ENCODE measurements at regions not wholly inside any gene's neighbourhood (a gene's known extent, or its start where the extent isn't known, plus 50 kb on each side); places are given as distances from the start of the nearest gene placed in this dataset.

- Histone ChIP-seq H3K9me3 (ENCODE audit: low read length) (no peaks in the 10 kb centered on the region), H3K27ac (ENCODE audit: low read length) (no peak overlapping the region), H2AFZ (ENCODE audit: low read depth, low read length) (no peak overlapping the region), H3K36me3 (ENCODE audit: insufficient read depth, low read length) (no peaks in the 10 kb centered on the region), H3K27me3 (ENCODE audit: insufficient read depth, low read depth, low read length) (no peaks in the 10 kb centered on the region), H3K4me2 (ENCODE audit: low read length) (no peak overlapping the region), H3F3A (ENCODE audit: insufficient read depth, low read length, poor library complexity, severe bottlenecking) (no peaks in the 10 kb centered on the region), H4K20me1 (ENCODE audit: insufficient read depth) (no peaks in the 10 kb centered on the region), H3K4me3 (ENCODE audit: low read length) (no peak overlapping the region), H3K9me2 (ENCODE audit: insufficient read depth, low read length) (no peaks in the 10 kb centered on the region), H3K9ac (ENCODE audit: low read length) (no peak overlapping the region), H3K79me2 (replicated peaks; ENCODE audit: insufficient read depth, low read length) (no peaks in the 10 kb centered on the region)
- TF ChIP-seq REST (IDR thresholded peaks at IDR 0.05; ENCODE audit: borderline replicate concordance) (no peak), SMC3 (conservative IDR thresholded peaks at IDR 0.05; ENCODE audit: poor library complexity) (no peak), EP300 (conservative IDR thresholded peaks at IDR 0.05; ENCODE audit: poor library complexity, severe bottlenecking) (no peak), EZH2 (IDR thresholded peaks at IDR 0.05; ENCODE audit: borderline replicate concordance, insufficient read depth, low read length, poor library complexity, severe bottlenecking) (no peak), RAD21 (conservative IDR thresholded peaks at IDR 0.05) (no peak), TAF1 (IDR thresholded peaks at IDR 0.05; ENCODE audit: low read depth) (no peak), CTCF (IDR thresholded peaks at IDR 0.05; ENCODE audit: poor library complexity, severe bottlenecking) (no peak), POLR2AphosphoS5 (IDR thresholded peaks at IDR 0.05) (no peak), MXI1 (conservative IDR thresholded peaks at IDR 0.05; ENCODE audit: poor library complexity, severe bottlenecking) (no peak)
Observed at GRCh38 chrX:39756086-39756883, 341.5 kb downstream of the BCOR start.

- H3K36me3 ChIP-seq (ENCODE audit: insufficient read depth, low read length): no peaks in the 10 kb centered on the region
- no peak for TF ChIP-seq CTCF (IDR thresholded peaks at IDR 0.05; ENCODE audit: poor library complexity, severe bottlenecking)
- TF ChIP-seq MXI1 (conservative IDR thresholded peaks at IDR 0.05; ENCODE audit: poor library complexity, severe bottlenecking): no peak
- TF ChIP-seq EZH2 (IDR thresholded peaks at IDR 0.05; ENCODE audit: borderline replicate concordance, insufficient read depth, low read length, poor library complexity, severe bottlenecking): no peak
- no peak for TF ChIP-seq SMC3 (conservative IDR thresholded peaks at IDR 0.05; ENCODE audit: poor library complexity)
- TF ChIP-seq EP300 (conservative IDR thresholded peaks at IDR 0.05; ENCODE audit: poor library complexity, severe bottlenecking): no peak
- TF ChIP-seq TAF1 (IDR thresholded peaks at IDR 0.05; ENCODE audit: low read depth): no peak
- no peak for TF ChIP-seq RAD21 (conservative IDR thresholded peaks at IDR 0.05)
- TF ChIP-seq REST (IDR thresholded peaks at IDR 0.05; ENCODE audit: borderline replicate concordance): no peak
- no peak for TF ChIP-seq POLR2AphosphoS5 (IDR thresholded peaks at IDR 0.05)
- no peaks in the 10 kb centered on the region for H3F3A ChIP-seq (ENCODE audit: insufficient read depth, low read length, poor library complexity, severe bottlenecking)
- no peak overlapping the region for H3K4me2 ChIP-seq (ENCODE audit: low read length)
- no peak overlapping the region for H3K4me3 ChIP-seq (ENCODE audit: low read length)
- no peak overlapping the region for H3K27ac ChIP-seq (ENCODE audit: low read length)
- H3K9me2 ChIP-seq (ENCODE audit: insufficient read depth, low read length): no peaks in the 10 kb centered on the region
- H3K79me2 ChIP-seq (replicated peaks; ENCODE audit: insufficient read depth, low read length): no peaks in the 10 kb centered on the region
- no peaks in the 10 kb centered on the region for H3K9me3 ChIP-seq (ENCODE audit: low read length)
- H3K27me3 ChIP-seq (ENCODE audit: insufficient read depth, low read depth, low read length): no peaks in the 10 kb centered on the region
- no peak overlapping the region for H2AFZ ChIP-seq (ENCODE audit: low read depth, low read length)
- no peaks in the 10 kb centered on the region for H4K20me1 ChIP-seq (ENCODE audit: insufficient read depth)
- no peak overlapping the region for H3K9ac ChIP-seq (ENCODE audit: low read length)
Observed at GRCh38 chrX:39757971-39758370, 339.8 kb downstream of the BCOR start.
